GM08714 (cell line): ENCODE measurements at regions not wholly inside any gene's neighbourhood (a gene's known extent, or its start where the extent isn't known, plus 50 kb on each side); places are given as distances from the start of the nearest gene placed in this dataset.
"Not testable (repeated sequence)": the region's sequence is repeated elsewhere in the genome, so short reads cannot be mapped to it uniquely, and the experiment has no call there.

ENCODE experiments used
- H3K4me3 ChIP-seq: fragments of 200-500 bp; sonication (Bioruptor generic); 2 replicates; pipeline ENCODE4 v1.5.1; 2014; ENCODE audit warnings: mild to moderate bottlenecking, low read length, inconsistent platforms
- ZNF274 ChIP-seq: IDR thresholded peaks from 2 replicates; pipeline ENCODE4 v1.6.1; 2012; ENCODE audit warnings: mild to moderate bottlenecking, low read depth, low read length

GRCh38 chr2:198873503-198874471 lies 584.0 kb downstream of the SATB2 start:
- no peak for TF ChIP-seq ZNF274
- no peak overlapping the region for H3K4me3 ChIP-seq

DNA sequence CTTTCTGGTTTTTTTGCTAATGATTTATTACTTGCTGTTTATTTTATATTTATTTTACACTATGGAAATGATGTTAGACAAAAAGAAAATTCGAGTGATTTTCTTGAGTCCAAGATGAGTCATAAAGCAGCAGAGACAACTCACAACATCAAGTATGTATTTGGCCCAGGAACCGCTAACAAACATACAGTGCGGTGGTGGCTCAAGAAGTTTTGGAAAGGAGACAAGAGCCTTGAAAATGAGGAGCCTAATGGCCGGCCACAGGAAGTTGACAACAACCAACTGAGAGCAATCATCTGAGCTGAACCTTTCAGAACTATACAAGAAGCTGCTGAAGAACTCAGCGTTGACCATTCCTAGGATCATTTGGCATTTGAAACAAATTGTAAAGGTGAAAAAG lies 594.1 kb downstream of the SATB2 start:
- no peak for TF ChIP-seq ZNF274
- H3K4me3 ChIP-seq, result no peak overlapping the region

- TF ChIP-seq ZNF274, result no peak
These were observed 596.7 kb downstream of the SATB2 start for GRCh38 chr2:198861080-198861479.

GRCh38 chr2:198857246-198857645 lies 600.5 kb downstream of the SATB2 start:
- TF ChIP-seq ZNF274, result no peak

More at GRCh38 chr2:198861080-198861479, 596.7 kb downstream of the SATB2 start:
- no peak overlapping the region for H3K4me3 ChIP-seq

DNA sequence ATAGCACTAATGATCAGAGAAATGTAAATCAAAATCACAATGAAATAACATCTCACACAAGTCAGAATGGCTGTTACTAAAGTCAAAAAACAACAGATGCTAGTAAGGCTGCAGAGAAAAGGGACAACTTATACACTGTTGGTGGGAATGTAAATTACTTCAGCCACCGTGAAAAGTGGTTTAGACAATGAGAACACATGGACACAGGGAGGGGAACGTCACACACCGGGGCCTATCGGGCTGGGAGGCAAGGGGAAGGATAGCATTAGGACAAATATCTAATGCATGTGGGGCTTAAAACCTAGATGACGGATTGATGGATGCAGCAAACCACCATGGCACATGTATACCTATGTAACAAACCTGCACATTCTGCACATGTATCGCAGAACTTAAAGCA lies 602.0 kb downstream of the SATB2 start:
- H3K4me3 ChIP-seq, result not testable (repeated sequence)

More at GRCh38 chr2:198857246-198857645, 600.5 kb downstream of the SATB2 start:
- no peak overlapping the region for H3K4me3 ChIP-seq

GRCh38 chr2:198852248-198852647 lies 605.5 kb downstream of the SATB2 start:
- TF ChIP-seq ZNF274, result no peak

GRCh38 chr2:198825534-198825933 lies 632.2 kb downstream of the SATB2 start:
- no peak overlapping the region for H3K4me3 ChIP-seq
- TF ChIP-seq ZNF274, result no peak

More at GRCh38 chr2:198852248-198852647, 605.5 kb downstream of the SATB2 start:
- no peak overlapping the region for H3K4me3 ChIP-seq

- no peak for TF ChIP-seq ZNF274
- no peak overlapping the region for H3K4me3 ChIP-seq
These were observed 640.2 kb downstream of the SATB2 start for GRCh38 chr2:198817536-198817935.

- no peak overlapping the region for H3K4me3 ChIP-seq
- no peak for TF ChIP-seq ZNF274
These were observed 642.1 kb downstream of the SATB2 start for GRCh38 chr2:198815626-198816025.

DNA sequence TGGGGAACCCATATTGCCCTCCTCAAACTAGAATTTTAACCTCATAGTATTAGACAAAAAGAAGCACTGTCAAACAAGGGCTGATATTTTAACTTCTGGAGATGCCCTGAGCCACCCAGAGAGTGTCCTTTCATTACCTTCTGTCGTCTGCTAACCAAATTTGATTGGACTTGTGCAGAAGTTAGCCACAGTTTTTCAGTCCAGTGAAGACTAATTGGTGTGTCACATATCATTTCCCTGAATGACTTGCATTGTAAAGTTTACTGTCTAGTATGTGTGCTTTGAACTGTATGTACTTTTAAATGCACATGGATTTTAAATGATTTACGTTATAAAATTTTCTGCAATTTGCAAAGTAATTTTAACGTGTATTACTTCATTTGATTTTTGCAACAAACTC lies 646.5 kb downstream of the SATB2 start:
- H3K4me3 ChIP-seq, result no peak overlapping the region
- TF ChIP-seq ZNF274, result no peak

DNA sequence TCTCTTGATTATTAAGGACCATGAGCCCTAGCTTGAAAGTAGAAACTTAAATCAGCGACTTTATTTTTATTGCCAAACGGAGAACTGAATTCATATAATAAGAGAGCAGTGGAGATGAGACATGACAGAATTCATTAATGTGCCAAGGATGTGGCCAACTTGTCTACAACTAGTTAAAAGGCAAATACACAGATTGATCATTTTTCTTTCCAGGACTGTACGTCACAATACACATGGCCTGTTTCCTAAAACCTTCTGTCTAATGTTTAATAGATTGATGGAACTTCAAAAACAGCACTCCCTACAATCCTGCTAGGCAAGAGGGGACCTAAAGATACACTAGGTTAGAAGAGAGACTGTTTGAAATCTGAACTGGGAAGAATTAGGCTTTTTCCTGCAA lies 647.8 kb downstream of the SATB2 start:
- TF ChIP-seq ZNF274, result no peak
- no peak overlapping the region for H3K4me3 ChIP-seq

- no peak for TF ChIP-seq ZNF274
These were observed 650.6 kb downstream of the SATB2 start for GRCh38 chr2:198807131-198807530.

DNA sequence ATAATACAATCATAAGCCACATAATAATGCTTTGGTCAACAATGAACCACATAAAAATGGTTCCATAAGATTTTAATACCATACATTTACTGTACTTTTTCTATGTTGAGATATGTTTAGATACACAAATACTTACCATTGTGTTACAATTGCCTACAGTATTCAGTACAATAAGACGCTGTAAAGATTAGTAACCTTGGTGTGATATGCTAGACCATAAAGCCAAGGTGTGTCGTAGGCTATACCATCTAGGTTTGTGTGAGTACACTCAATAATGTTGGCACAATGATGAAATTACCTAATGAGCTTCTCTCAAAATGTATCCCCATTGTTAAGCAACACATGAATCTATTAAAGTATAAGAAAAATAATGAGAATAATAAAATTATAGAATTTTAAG lies 662.3 kb downstream of the SATB2 start:
- TF ChIP-seq ZNF274, result no peak
- H3K4me3 ChIP-seq, result no peak overlapping the region

More at GRCh38 chr2:198807131-198807530, 650.6 kb downstream of the SATB2 start:
- H3K4me3 ChIP-seq, result no peak overlapping the region

DNA sequence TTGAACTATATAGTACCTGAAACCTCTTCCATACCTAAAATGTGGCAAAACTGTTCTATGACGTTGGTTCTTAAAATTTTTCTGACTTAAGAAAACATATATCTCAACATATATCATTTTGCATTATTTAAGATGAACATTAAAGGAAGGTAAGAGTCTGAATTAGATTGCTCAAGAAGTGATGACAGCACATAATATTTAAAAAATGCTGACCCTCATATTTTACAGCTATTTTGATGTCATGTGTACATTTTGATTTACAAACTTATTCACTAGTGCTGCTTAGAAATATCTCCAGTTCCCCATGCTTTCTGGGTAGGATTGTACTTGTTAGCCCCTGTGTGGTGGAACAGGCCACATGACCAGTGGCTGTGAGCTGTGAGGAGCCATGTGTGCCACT lies 666.1 kb downstream of the SATB2 start:
- no peak overlapping the region for H3K4me3 ChIP-seq
- TF ChIP-seq ZNF274, result no peak

- no peak for TF ChIP-seq ZNF274
- H3K4me3 ChIP-seq, result no peak overlapping the region
These were observed 669.1 kb downstream of the SATB2 start for GRCh38 chr2:198788676-198789075.
